ENCODE measurements at regions not wholly inside any gene's neighbourhood (a gene's known extent, or its start where the extent isn't known, plus 50 kb on each side); places are given as distances from the start of the nearest gene placed in this dataset.

DNA sequence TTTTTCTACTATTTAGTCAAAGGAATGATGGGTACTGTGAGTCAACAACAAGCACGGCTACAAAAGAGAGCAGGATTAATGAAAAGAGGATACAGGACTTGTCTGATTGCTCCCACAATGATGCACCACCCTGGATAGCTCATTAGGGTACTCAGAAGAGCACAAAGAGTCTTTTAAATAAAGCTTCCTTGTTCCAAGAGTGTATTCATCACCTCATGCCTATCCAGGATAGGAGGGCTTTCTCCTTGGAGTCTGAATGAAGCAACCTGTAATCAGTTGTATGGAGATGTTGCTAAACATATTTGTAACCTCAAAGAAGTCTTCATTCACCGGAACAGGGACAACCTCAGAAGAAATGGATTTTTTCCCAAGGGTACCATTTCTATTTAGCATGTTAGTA lies 219.5 kb upstream of the TMEM161B start:
- no peak for DNase-seq (ENCODE audit: low spot score in 2 of 2)
- H3K4me1 ChIP-seq, result no peaks in the 10 kb centered on the region
- H3K27ac ChIP-seq, result no peak overlapping the region
- TF ChIP-seq, protein P1, sequence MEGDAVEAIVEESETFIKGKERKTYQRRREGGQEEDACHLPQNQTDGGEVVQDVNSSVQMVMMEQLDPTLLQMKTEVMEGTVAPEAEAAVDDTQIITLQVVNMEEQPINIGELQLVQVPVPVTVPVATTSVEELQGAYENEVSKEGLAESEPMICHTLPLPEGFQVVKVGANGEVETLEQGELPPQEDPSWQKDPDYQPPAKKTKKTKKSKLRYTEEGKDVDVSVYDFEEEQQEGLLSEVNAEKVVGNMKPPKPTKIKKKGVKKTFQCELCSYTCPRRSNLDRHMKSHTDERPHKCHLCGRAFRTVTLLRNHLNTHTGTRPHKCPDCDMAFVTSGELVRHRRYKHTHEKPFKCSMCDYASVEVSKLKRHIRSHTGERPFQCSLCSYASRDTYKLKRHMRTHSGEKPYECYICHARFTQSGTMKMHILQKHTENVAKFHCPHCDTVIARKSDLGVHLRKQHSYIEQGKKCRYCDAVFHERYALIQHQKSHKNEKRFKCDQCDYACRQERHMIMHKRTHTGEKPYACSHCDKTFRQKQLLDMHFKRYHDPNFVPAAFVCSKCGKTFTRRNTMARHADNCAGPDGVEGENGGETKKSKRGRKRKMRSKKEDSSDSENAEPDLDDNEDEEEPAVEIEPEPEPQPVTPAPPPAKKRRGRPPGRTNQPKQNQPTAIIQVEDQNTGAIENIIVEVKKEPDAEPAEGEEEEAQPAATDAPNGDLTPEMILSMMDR (IDR thresholded peaks at IDR 0.05), result no peak
- TF ChIP-seq POLR2A (IDR thresholded peaks at IDR 0.05) (no peak), EP300 (IDR thresholded peaks at IDR 0.05) (no peak)
- no peaks in the 10 kb centered on the region for H3K36me3 ChIP-seq
- no peak overlapping the region for H3K4me3 ChIP-seq
- H3K27me3 ChIP-seq, result no peaks in the 10 kb centered on the region
- 82 to 89% methylated on average over 2 of the region's 2 CpGs for WGBS, 2 donors
- H3K9me3 ChIP-seq, result no peaks in the 10 kb centered on the region

DNA sequence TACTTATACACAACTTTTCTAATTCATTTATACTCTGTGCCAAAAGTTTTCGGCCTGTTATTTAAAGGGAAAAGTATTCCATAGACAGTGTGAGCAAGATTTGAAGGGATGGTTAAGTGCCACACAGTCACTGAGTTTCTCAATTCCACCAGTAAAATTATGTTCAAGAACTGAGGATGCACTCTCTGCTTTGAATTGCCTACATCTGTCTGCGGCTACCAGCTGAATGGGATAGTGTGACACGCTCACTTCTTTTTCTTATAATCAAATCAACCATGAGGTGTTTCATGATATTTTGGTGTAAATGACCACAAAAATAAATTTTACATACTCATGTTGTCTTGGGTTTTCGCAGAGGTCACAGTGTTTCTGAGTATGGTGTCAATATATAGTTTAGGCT lies 218.4 kb upstream of the TMEM161B start:
- Histone ChIP-seq H3K27me3 (no peaks in the 10 kb centered on the region), H3K4me3 (no peak overlapping the region), H3K36me3 (no peaks in the 10 kb centered on the region), H3K27ac (no peak overlapping the region), H3K9me3 (no peaks in the 10 kb centered on the region), H3K4me1 (no peaks in the 10 kb centered on the region)
- no peak for DNase-seq (ENCODE audit: low spot score in 2 of 2)
- TF ChIP-seq, protein P1 (IDR thresholded peaks at IDR 0.05), result no peak
- no peak for TF ChIP-seq POLR2A (IDR thresholded peaks at IDR 0.05)
- TF ChIP-seq EP300 (IDR thresholded peaks at IDR 0.05), result no peak
- 95 to 97% methylated on average over 4 of the region's 4 CpGs for WGBS, 2 donors

DNA sequence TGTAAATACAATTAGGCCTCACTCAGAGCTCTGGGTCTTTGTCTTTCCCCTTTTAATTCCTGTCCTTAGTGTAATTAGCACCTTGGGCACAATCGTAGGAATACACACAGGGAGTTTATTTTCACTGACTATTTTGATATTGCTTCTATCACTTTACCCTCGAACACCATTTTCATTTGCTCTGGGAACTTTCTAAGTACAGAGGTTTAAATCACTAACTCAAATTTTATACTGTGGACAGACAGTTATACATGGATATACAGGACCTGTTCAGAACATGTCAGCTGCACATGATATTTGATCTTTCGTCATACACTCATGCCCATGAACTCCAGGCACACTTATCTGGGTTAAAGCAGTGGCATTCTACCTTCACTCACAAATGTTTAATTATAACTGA lies 217.8 kb upstream of the TMEM161B start:
- no peak overlapping the region for H3K27ac ChIP-seq
- no peaks in the 10 kb centered on the region for H3K36me3 ChIP-seq
- no peaks in the 10 kb centered on the region for H3K27me3 ChIP-seq
- H3K9me3 ChIP-seq, result no peaks in the 10 kb centered on the region
- H3K4me1 ChIP-seq, result no peaks in the 10 kb centered on the region
- no peak overlapping the region for H3K4me3 ChIP-seq
- DNase-seq (ENCODE audit: low spot score in 2 of 2), result no peak
- 67 to 72% methylated on average over 3 of the region's 3 CpGs for WGBS, 2 donors
- TF ChIP-seq, protein P1 (IDR thresholded peaks at IDR 0.05), result no peak
- TF ChIP-seq POLR2A (IDR thresholded peaks at IDR 0.05) (no peak), EP300 (IDR thresholded peaks at IDR 0.05) (no peak)

DNA sequence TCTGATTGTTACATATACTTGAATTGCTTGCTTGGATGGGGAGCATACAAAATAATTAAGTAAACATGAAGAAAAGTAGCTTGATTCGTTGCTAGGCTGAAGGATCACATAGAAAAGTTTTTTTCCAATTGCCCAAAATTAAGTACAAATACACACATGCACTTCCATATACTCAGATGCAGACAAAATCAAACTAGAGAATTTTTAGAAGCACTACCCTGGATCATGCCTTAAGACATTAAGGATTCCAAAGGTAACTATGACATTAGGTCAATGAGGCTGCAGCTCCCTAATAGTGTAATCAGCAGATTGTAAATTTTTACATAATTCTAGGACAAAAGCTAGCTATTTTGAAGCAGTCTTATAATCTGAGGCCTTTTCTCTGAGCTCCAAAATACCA lies 216.9 kb upstream of the TMEM161B start:
- Histone ChIP-seq H3K27ac (no peak overlapping the region), H3K27me3 (no peaks in the 10 kb centered on the region), H3K4me3 (no peak overlapping the region), H3K4me1 (peaks cover 0 to 5% (median 0%) of the 10 kb centered on the region in 4 donors), H3K36me3 (no peaks in the 10 kb centered on the region), H3K9me3 (no peaks in the 10 kb centered on the region)
- TF ChIP-seq, protein P1 (IDR thresholded peaks at IDR 0.05), result no peak
- TF ChIP-seq POLR2A (IDR thresholded peaks at IDR 0.05), result no peak
- no peak for TF ChIP-seq EP300 (IDR thresholded peaks at IDR 0.05)
- 62 to 85% methylated on average over 1 of the region's 1 CpG for WGBS, 2 donors
- no peak for DNase-seq (ENCODE audit: low spot score in 2 of 2)

DNA sequence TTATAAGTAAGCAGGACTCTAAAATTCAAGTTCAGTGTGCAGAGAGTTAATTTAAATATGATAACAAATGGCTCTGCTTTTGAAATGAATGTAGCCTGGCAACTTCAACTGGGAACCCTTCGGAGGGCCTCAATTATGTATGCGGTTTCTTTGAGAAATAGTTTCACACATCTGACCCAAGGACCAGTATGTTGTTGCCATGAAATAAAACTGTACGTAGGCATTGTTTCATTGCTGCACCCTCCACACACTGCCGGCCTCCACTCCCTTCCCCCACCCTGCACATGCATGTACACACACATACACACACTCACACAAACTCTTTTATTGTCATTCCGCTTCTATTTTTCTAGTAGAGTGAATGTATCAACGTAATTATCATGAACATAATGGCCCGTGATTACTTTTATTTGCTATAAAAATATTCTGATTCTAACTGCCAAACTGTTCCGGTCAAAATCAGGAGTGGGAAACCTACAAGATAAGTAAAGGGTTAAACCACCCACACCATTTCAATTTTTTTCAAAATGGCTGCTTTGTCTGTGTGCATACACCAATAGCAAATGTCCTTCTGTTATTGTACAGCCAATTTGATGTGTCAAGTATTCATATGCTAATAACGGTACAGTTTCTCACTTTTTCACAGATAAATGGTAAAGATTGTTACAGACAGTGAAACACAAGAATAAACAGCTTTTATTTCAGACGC lies 215.5 kb upstream of the TMEM161B start:
- Histone ChIP-seq H3K27ac (no peak overlapping the region), H3K9me3 (no peaks in the 10 kb centered on the region), H3K27me3 (no peaks in the 10 kb centered on the region), H3K4me1 (peaks cover 0 to 6% (median 0%) of the 10 kb centered on the region in 4 donors), H3K4me3 (peak overlapping the region in 2 of 4 donors; percentile 0 to 2), H3K36me3 (no peaks in the 10 kb centered on the region)
- DNase-seq (ENCODE audit: low spot score in 2 of 2), result no peak
- TF ChIP-seq, protein P1 (IDR thresholded peaks at IDR 0.05), result no peak
- no peak for TF ChIP-seq EP300 (IDR thresholded peaks at IDR 0.05)
- 60 to 61% methylated on average over 10 of the region's 10 CpGs for WGBS, 2 donors
